Transverse colon (tissue), 4 donors: ENCODE measurements at regions not wholly inside any gene's neighbourhood (a gene's known extent, or its start where the extent isn't known, plus 50 kb on each side); places are given as distances from the start of the nearest gene placed in this dataset.

Experiments used
- CTCF ChIP-seq, 5 experiments: fragments of 200-600 bp in 3 of 5; fragments of 450-650 bp in 2 of 5; sonication (generic) in 3 of 5; IDR thresholded peaks; 1 replicate in 2 of 5; 2 replicates in 3 of 5; pipeline ENCODE4 v1.5.1; 2016 to 2017; ENCODE audit warnings: antibody characterized with exemption in 5 of 5, inconsistent platforms in 3 of 5, mild to moderate bottlenecking in 2 of 5, moderate library complexity in 1 of 5
- POLR2A ChIP-seq: fragments of 450-650 bp; IDR thresholded peaks from one replicate; pipeline ENCODE4 v1.6.1; 2016; ENCODE audit warnings: antibody characterized with exemption, mild to moderate bottlenecking, moderate library complexity
- POLR2AphosphoS5 ChIP-seq, 3 donors: sonication (generic); formaldehyde crosslinking; IDR thresholded peaks; one replicate each; pipeline ENCODE4 v1.6.1; 2016; ENCODE audit warnings: antibody characterized with exemption in 3 of 3

GRCh38 chr6:112526594-112526993 lies 179.5 kb downstream of the RFPL4B start:
- TF ChIP-seq CTCF (IDR thresholded peaks at IDR 0.05) (no peak), POLR2AphosphoS5 (IDR thresholded peaks at IDR 0.05) (no peak), POLR2A (no peak)
